Immature natural killer cell (primary cell): ENCODE measurements at regions not wholly inside any gene's neighbourhood (a gene's known extent, or its start where the extent isn't known, plus 50 kb on each side); places are given as distances from the start of the nearest gene placed in this dataset.
"Not testable (repeated sequence)": the region's sequence is repeated elsewhere in the genome, so short reads cannot be mapped to it uniquely, and the experiment has no call there.

ENCODE experiments used
- DNase-seq, 3 donors: peaks; one replicate each; pipeline ENCODE4 v3.0.0; 2022; ENCODE audit warnings: mixed read lengths in 1 of 3
- H3K27ac Mint-ChIP-seq, 6 donors: one replicate each; pipeline ENCODE4 v1.8.0; 2020; ENCODE audit warnings: mixed read lengths in 6 of 6, mild to moderate bottlenecking in 5 of 6, inconsistent platforms in 4 of 6, moderate library complexity in 3 of 6
- H3K27me3 Mint-ChIP-seq, 3 donors: one replicate each; pipeline ENCODE4 v1.8.0; 2020 to 2021; ENCODE audit warnings: low read depth in 3 of 3, mild to moderate bottlenecking in 3 of 3, mixed read lengths in 3 of 3, moderate library complexity in 3 of 3, inconsistent platforms in 1 of 3
- H3K36me3 Mint-ChIP-seq, 3 donors: one replicate each; pipeline ENCODE4 v1.8.0; 2020; ENCODE audit warnings: mixed read lengths in 3 of 3, inconsistent platforms in 2 of 3, mild to moderate bottlenecking in 2 of 3
- H3K4me1 Mint-ChIP-seq, 2 donors: one replicate each; pipeline ENCODE4 v1.8.0; 2020; ENCODE audit warnings: inconsistent platforms in 2 of 2, mild to moderate bottlenecking in 2 of 2, mixed read lengths in 2 of 2, moderate library complexity in 1 of 2
- H3K4me3 Mint-ChIP-seq, 5 donors: one replicate each; pipeline ENCODE4 v1.8.0; 2020; ENCODE audit warnings: mild to moderate bottlenecking in 5 of 5, mixed read lengths in 5 of 5, inconsistent platforms in 3 of 5, moderate library complexity in 3 of 5
- H3K9me3 Mint-ChIP-seq, 6 donors: one replicate each; pipeline ENCODE4 v1.8.0; 2020; ENCODE audit warnings: mild to moderate bottlenecking in 6 of 6, mixed read lengths in 6 of 6, inconsistent platforms in 4 of 6, moderate library complexity in 3 of 6

DNA sequence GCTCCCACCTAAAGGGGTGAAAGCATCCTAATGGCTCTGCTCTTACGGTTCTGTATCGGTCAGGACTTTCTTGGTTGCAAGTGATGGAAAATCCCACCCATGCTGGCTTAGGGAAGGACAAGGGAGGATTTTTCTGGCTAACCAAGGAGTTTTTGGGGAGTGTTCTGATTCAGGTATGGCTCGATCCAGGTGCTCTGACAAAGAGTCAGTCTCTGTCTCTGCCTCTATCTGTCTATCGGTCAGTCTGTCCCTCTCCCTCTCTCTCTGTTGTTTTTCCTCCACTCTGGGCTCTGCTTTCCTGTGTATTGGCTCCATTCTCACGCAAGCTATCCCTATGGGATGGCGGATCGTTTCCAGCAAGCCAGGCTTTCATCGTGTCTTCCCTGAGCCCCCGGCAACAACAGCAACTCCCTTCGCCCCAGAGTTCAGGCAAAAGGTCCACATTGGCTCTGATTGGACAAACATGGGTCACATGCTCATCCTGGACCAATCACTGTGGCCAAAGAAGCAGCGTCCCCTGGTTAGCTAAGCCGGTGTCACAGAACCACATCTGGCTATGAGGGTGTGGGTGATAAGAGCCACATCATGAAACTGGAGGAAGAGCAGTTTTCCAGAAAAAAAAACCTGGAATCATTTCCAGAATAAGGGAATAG lies 160.3 kb downstream of the BMP7 start:
- Mint-ChIP-seq H3K27ac (no peak overlapping the region), H3K4me1 (no peaks in the 10 kb centered on the region), H3K4me3 (peak overlapping the region in 1 of 5 donors; percentile 32), H3K9me3 (no peaks in the 10 kb centered on the region), H3K36me3 (no peaks in the 10 kb centered on the region), H3K27me3 (peaks cover 1 to 5% (median 3%) of the 10 kb centered on the region in 3 donors)
- no peak for DNase-seq

- no peak overlapping the region for H3K4me3 Mint-ChIP-seq
- H3K27me3 Mint-ChIP-seq, result peaks cover 1 to 5% (median 3%) of the 10 kb centered on the region in 3 donors
- H3K4me1 Mint-ChIP-seq, result no peaks in the 10 kb centered on the region
- no peak for DNase-seq
- no peaks in the 10 kb centered on the region for H3K9me3 Mint-ChIP-seq
- no peaks in the 10 kb centered on the region for H3K36me3 Mint-ChIP-seq
- no peak overlapping the region for H3K27ac Mint-ChIP-seq
Measured at GRCh38 chr20:57106692-57107091, 159.7 kb downstream of the BMP7 start.

GRCh38 chr20:57107208-57107607 lies 159.2 kb downstream of the BMP7 start:
- peaks cover 3 to 5% (median 3%) of the 10 kb centered on the region in 3 donors for H3K27me3 Mint-ChIP-seq
- no peak overlapping the region for H3K27ac Mint-ChIP-seq

GRCh38 chr20:57108218-57108617 lies 158.2 kb downstream of the BMP7 start:
- Mint-ChIP-seq H3K36me3 (no peaks in the 10 kb centered on the region), H3K9me3 (no peaks in the 10 kb centered on the region), H3K4me3 (no peak overlapping the region), H3K27ac (no peak overlapping the region), H3K4me1 (no peaks in the 10 kb centered on the region), H3K27me3 (peaks cover 2 to 5% (median 3%) of the 10 kb centered on the region in 3 donors)
- no peak for DNase-seq

More at GRCh38 chr20:57107208-57107607, 159.2 kb downstream of the BMP7 start:
- H3K4me3 Mint-ChIP-seq, result no peak overlapping the region
- H3K4me1 Mint-ChIP-seq, result no peaks in the 10 kb centered on the region
- no peak for DNase-seq
- no peaks in the 10 kb centered on the region for H3K9me3 Mint-ChIP-seq
- no peaks in the 10 kb centered on the region for H3K36me3 Mint-ChIP-seq

DNA sequence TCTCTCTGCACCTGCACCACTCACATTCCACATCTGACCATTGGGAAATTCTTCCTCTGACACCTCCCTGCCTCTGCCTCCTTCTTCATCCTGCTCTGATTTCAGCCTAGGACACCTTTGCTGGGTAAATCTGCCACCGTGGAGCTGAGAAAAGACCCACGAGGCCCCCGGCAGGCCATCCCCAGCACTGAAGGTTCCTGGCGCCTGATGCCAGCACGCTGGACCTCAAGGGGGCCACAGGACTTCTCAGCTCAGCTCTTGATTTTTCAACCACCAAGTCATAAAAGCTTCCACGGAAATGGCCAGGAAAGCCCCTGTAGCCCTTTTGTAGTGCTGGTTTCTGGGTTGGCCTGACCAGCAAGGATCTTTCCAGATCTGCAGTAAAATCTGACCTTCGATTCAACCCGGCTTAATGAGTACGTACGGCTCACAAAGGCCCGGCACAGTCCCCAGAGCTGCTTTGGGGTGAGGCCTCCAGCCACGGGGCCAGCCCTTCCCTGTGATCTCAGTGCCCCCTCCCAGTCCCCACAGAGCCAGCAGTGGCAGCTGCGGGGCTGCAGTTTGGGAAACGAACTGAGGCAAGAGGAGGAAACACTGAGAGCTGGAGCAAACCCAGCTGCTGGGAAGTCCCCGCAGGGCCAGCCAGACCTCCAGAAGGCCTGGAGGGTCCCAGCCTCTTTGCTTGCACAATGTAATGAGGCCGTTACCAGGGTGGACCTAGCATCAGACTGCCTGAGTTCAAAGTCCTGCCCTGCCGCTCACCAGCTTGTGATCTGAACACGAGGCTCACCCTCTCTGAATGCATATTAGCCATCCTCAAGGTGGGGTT lies 157.5 kb downstream of the BMP7 start:
- Mint-ChIP-seq H3K9me3 (no peaks in the 10 kb centered on the region), H3K4me1 (no peaks in the 10 kb centered on the region), H3K27me3 (peaks cover 3 to 5% (median 4%) of the 10 kb centered on the region in 3 donors), H3K4me3 (no peak overlapping the region), H3K27ac (no peak overlapping the region), H3K36me3 (no peaks in the 10 kb centered on the region)
- DNase-seq, result no peak

DNA sequence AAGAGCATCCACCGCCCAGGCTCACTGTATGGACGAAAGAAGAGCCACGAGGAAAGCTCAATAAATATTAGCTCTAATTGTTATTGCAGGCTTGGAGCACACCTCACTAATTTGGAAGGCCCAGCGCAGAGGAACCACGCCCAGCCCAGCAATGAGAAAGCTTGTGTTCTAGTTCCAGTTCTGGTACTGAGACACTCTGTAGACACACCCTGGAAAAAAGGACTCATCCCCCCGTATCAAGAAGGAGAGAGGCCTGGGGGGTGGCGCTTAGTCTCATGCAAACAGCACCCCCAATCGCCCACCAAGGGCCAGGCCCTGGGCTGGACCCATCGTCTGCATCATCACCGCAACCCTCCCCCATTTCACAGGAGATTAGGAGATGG lies 156.9 kb downstream of the BMP7 start:
- Mint-ChIP-seq H3K4me3 (no peak overlapping the region), H3K36me3 (no peaks in the 10 kb centered on the region), H3K27ac (no peak overlapping the region), H3K9me3 (no peaks in the 10 kb centered on the region), H3K27me3 (peaks cover 3 to 5% (median 4%) of the 10 kb centered on the region in 3 donors), H3K4me1 (no peaks in the 10 kb centered on the region)
- DNase-seq, result no peak

- not testable (repeated sequence) for H3K36me3 Mint-ChIP-seq, H3K9me3 Mint-ChIP-seq, DNase-seq, H3K27ac Mint-ChIP-seq, H3K4me3 Mint-ChIP-seq, H3K4me1 Mint-ChIP-seq, H3K27me3 Mint-ChIP-seq
Measured at GRCh38 chr20:57110121-57111027, 156.1 kb downstream of the BMP7 start.

GRCh38 chr20:57111028-57111373 lies 155.4 kb downstream of the BMP7 start:
- H3K27ac Mint-ChIP-seq, result no peak overlapping the region
- no peak for DNase-seq
- H3K27me3 Mint-ChIP-seq, result peaks cover 3 to 6% (median 4%) of the 10 kb centered on the region in 3 donors
- H3K36me3 Mint-ChIP-seq, result no peaks in the 10 kb centered on the region
- no peak overlapping the region for H3K4me3 Mint-ChIP-seq
- no peaks in the 10 kb centered on the region for H3K9me3 Mint-ChIP-seq
- no peaks in the 10 kb centered on the region for H3K4me1 Mint-ChIP-seq

- Mint-ChIP-seq H3K27me3 (peaks cover 3 to 9% (median 5%) of the 10 kb centered on the region in 3 donors), H3K4me3 (no peak overlapping the region), H3K27ac (no peak overlapping the region), H3K9me3 (no peaks in the 10 kb centered on the region), H3K4me1 (no peaks in the 10 kb centered on the region), H3K36me3 (no peaks in the 10 kb centered on the region)
- DNase-seq, result no peak
Measured at GRCh38 chr20:57112448-57112847, 154.0 kb downstream of the BMP7 start.

DNA sequence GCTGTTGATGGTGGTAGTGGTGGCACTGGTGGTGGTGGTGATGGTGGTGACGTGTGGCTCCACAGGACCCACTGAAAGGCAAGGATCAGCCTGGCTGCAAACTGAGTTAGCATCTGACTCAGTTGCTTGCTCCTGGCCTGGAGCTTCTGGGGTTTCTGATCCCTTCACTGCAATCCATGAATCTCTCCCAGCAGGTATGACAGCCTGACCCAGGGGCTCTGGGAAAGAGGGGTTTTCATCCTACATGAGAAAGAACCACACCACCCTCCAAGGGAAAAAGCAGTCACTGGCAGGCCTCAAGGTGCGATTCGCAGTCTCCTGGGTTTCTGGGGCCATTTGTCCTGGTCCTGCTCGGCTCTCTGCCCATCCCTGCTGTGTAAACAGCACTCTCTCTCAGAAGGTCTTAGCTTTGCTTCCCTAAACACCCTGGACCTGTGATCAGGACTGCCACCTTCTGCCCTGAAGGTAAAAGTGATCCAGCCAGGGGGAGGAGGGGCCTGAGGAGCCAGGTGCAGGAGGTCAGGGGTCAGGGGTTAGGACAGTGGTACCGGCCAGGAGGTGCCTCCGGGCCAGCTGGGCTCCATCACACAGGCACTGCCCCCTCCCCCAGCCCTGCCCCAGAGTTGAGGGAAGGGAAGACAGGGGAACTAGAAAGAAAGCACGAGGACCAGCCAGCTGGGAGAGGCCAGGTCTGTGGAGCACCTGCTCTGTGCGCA lies 152.0 kb downstream of the BMP7 start:
- Mint-ChIP-seq H3K27ac (no peak overlapping the region), H3K36me3 (no peaks in the 10 kb centered on the region), H3K4me1 (no peaks in the 10 kb centered on the region), H3K27me3 (peaks cover 3 to 9% (median 5%) of the 10 kb centered on the region in 3 donors), H3K4me3 (no peak overlapping the region), H3K9me3 (no peaks in the 10 kb centered on the region)
- DNase-seq, result no peak

GRCh38 chr20:57117296-57117695 lies 149.1 kb downstream of the BMP7 start:
- no peak for DNase-seq
- H3K4me3 Mint-ChIP-seq, result no peak overlapping the region
- H3K9me3 Mint-ChIP-seq, result no peaks in the 10 kb centered on the region
- H3K27ac Mint-ChIP-seq, result no peak overlapping the region
- no peaks in the 10 kb centered on the region for H3K4me1 Mint-ChIP-seq
- no peaks in the 10 kb centered on the region for H3K36me3 Mint-ChIP-seq
- H3K27me3 Mint-ChIP-seq, result peaks cover 0 to 13% (median 3%) of the 10 kb centered on the region in 3 donors

GRCh38 chr20:57118107-57118769 lies 148.2 kb downstream of the BMP7 start:
- Mint-ChIP-seq H3K4me1 (no peaks in the 10 kb centered on the region), H3K27ac (no peak overlapping the region), H3K27me3 (peaks cover 0 to 15% (median 3%) of the 10 kb centered on the region in 3 donors), H3K9me3 (no peaks in the 10 kb centered on the region), H3K36me3 (no peaks in the 10 kb centered on the region), H3K4me3 (no peak overlapping the region)
- DNase-seq, result no peak
